Nephron (organoid): ENCODE measurements at regions not wholly inside any gene's neighbourhood (a gene's known extent, or its start where the extent isn't known, plus 50 kb on each side); places are given as distances from the start of the nearest gene placed in this dataset.
"Not testable (repeated sequence)": the region's sequence is repeated elsewhere in the genome, so short reads cannot be mapped to it uniquely, and the experiment has no call there.

Source experiments
- H3K27ac Mint-ChIP-seq, 3 experiments: 2 replicates each; pipeline ENCODE4 v1.8.0; 2020; ENCODE audit warnings: mixed read lengths in 3 of 3, mild to moderate bottlenecking in 2 of 3, moderate library complexity in 1 of 3
- H3K27me3 Mint-ChIP-seq: 2 replicates; pipeline ENCODE4 v1.8.0; 2021; ENCODE audit warnings: low read depth, mild to moderate bottlenecking, moderate library complexity, mixed read lengths
- H3K36me3 Mint-ChIP-seq: 2 replicates; pipeline ENCODE4 v1.8.0; 2020; ENCODE audit warnings: low read depth, mixed read lengths
- H3K4me1 Mint-ChIP-seq: 2 replicates; pipeline ENCODE4 v1.8.0; 2020; ENCODE audit warnings: mixed read lengths
- H3K4me3 Mint-ChIP-seq, 3 experiments: 2 replicates each; pipeline ENCODE4 v1.8.0; 2020; ENCODE audit warnings: mild to moderate bottlenecking in 3 of 3, mixed read lengths in 3 of 3, moderate library complexity in 2 of 3
- H3K9me3 Mint-ChIP-seq: 2 replicates; pipeline ENCODE4 v1.8.0; 2020; ENCODE audit warnings: mixed read lengths
- CTCF ChIP-seq, 3 experiments: fragments of 200-600 bp; sonication (generic); IDR thresholded peaks; one replicate each; pipeline ENCODE4 v1.5.0; 2021; ENCODE audit warnings: antibody characterized with exemption in 3 of 3; ENCODE audit not compliant: unreplicated experiment in 3 of 3

GRCh38 chr18:57941841-57942489 lies 102.1 kb upstream of the NEDD4L start:
- no peak overlapping the region for H3K4me3 Mint-ChIP-seq
- no peak overlapping the region for H3K27ac Mint-ChIP-seq
- no peaks in the 10 kb centered on the region for H3K9me3 Mint-ChIP-seq

GRCh38 chr18:57940166-57940660 lies 103.8 kb upstream of the NEDD4L start:
- H3K27me3 Mint-ChIP-seq: no peaks in the 10 kb centered on the region
- TF ChIP-seq CTCF (IDR thresholded peaks at IDR 0.05; ENCODE audit: unreplicated experiment in 3 of 3): no peak
- peaks cover 10% of the 10 kb centered on the region for H3K4me1 Mint-ChIP-seq
- peak overlapping the region in 1 of 3 experiments; percentile 1 for H3K27ac Mint-ChIP-seq
- no peaks in the 10 kb centered on the region for H3K36me3 Mint-ChIP-seq
- no peak overlapping the region for H3K4me3 Mint-ChIP-seq
- H3K9me3 Mint-ChIP-seq: no peaks in the 10 kb centered on the region

More at GRCh38 chr18:57941841-57942489, 102.1 kb upstream of the NEDD4L start:
- no peaks in the 10 kb centered on the region for H3K27me3 Mint-ChIP-seq
- no peaks in the 10 kb centered on the region for H3K36me3 Mint-ChIP-seq
- no peak for TF ChIP-seq CTCF (IDR thresholded peaks at IDR 0.05; ENCODE audit: unreplicated experiment in 3 of 3)
- peaks cover 10% of the 10 kb centered on the region for H3K4me1 Mint-ChIP-seq

DNA sequence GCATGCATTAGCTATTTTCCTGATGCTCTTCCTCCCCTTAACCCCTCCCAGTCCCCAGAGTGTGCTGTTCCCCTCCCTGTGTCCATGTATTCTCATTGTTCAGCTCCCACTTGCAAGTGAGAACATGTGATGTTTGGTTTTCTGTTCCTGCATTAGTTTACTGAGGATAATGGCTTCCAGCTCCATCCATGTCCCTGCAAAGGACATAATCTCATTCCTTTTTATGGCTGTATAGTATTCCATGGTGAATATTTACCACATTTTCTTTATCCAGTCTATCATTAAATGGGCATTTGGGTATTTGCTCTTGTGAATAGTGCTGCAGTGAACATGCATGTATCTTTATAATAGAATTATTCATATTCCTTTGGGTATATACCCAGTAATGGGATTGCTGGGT lies 109.7 kb upstream of the NEDD4L start:
- H3K4me3 Mint-ChIP-seq, H3K27ac Mint-ChIP-seq, H3K4me1 Mint-ChIP-seq, H3K36me3 Mint-ChIP-seq, H3K9me3 Mint-ChIP-seq, H3K27me3 Mint-ChIP-seq: not testable (repeated sequence)

DNA sequence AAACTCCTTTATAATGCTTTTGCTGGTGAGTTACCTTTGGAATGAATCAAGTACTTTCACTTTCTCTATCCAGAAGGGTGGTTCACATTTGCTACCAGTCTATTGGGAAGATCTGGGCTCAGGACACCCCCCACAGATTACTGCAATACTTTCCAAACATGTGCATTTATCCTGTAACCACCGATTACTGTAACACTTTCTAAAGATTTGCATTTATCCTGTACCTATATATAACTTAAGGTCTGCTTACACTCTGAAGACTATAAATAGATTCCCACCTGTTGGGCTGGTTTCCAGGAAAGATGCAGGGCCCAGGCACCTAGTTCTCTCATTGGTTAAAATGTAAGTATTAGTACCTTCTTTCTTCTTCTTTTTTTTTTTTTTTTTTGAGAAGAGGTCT lies 113.0 kb upstream of the NEDD4L start:
- Mint-ChIP-seq H3K36me3 (no peaks in the 10 kb centered on the region), H3K4me3 (no peak overlapping the region), H3K27me3 (no peaks in the 10 kb centered on the region), H3K9me3 (no peaks in the 10 kb centered on the region), H3K27ac (no peak overlapping the region), H3K4me1 (no peaks in the 10 kb centered on the region)
- no peak for TF ChIP-seq CTCF (IDR thresholded peaks at IDR 0.05; ENCODE audit: unreplicated experiment in 3 of 3)

- no peaks in the 10 kb centered on the region for H3K36me3 Mint-ChIP-seq
- H3K27ac Mint-ChIP-seq: no peak overlapping the region
- no peak overlapping the region for H3K4me3 Mint-ChIP-seq
- H3K4me1 Mint-ChIP-seq: no peaks in the 10 kb centered on the region
- no peak for TF ChIP-seq CTCF (IDR thresholded peaks at IDR 0.05; ENCODE audit: unreplicated experiment in 3 of 3)
- H3K9me3 Mint-ChIP-seq: no peaks in the 10 kb centered on the region
- H3K27me3 Mint-ChIP-seq: no peaks in the 10 kb centered on the region
These were observed 113.5 kb upstream of the NEDD4L start for GRCh38 chr18:57930476-57930875.

GRCh38 chr18:57929922-57930321 lies 114.1 kb upstream of the NEDD4L start:
- Mint-ChIP-seq H3K27ac (no peak overlapping the region), H3K4me1 (no peaks in the 10 kb centered on the region), H3K27me3 (no peaks in the 10 kb centered on the region), H3K4me3 (no peak overlapping the region), H3K36me3 (no peaks in the 10 kb centered on the region), H3K9me3 (no peaks in the 10 kb centered on the region)
- no peak for TF ChIP-seq CTCF (IDR thresholded peaks at IDR 0.05; ENCODE audit: unreplicated experiment in 3 of 3)
